ENCODE measurements at regions not wholly inside any gene's neighbourhood (a gene's known extent, or its start where the extent isn't known, plus 50 kb on each side); places are given as distances from the start of the nearest gene placed in this dataset.

- TF ChIP-seq EZH2 (IDR thresholded peaks at IDR 0.05; ENCODE audit: low read length, missing control alignments) (no peak), CTCF (conservative IDR thresholded peaks at IDR 0.05 in 1 of 2, IDR thresholded peaks at IDR 0.05 in 1 of 2; ENCODE audit: low read depth in 1 of 2, low read length in 2 of 2) (no peak)
- Histone ChIP-seq H3K79me2 (ENCODE audit: control insufficient read depth, insufficient read depth, low read length) (no peaks in the 10 kb centered on the region), H3K27ac (ENCODE audit: insufficient read depth, low read length) (no peak overlapping the region), H4K20me1 (ENCODE audit: control insufficient read depth, extremely low read depth, insufficient read depth, low read length) (no peaks in the 10 kb centered on the region), H3K9ac (ENCODE audit: insufficient read depth, low read length) (no peak overlapping the region), H3K9me3 (ENCODE audit: control insufficient read depth, insufficient read depth, low read depth, low read length) (no peaks in the 10 kb centered on the region), H3K4me2 (ENCODE audit: extremely low read depth, insufficient read depth, low read length) (no peak overlapping the region), H3K4me1 (ENCODE audit: control insufficient read depth, extremely low read depth, insufficient read depth, low read length) (no peaks in the 10 kb centered on the region), H2AFZ (ENCODE audit: low read length) (no peak overlapping the region), H3K4me3 (replicated peaks in 1 of 4; ENCODE audit: control extremely low read depth in 1 of 4, insufficient read depth in 1 of 4, low read depth in 3 of 4, low read length in 4 of 4) (no peak overlapping the region), H3K27me3 (ENCODE audit: control insufficient read depth, insufficient read depth, low read length) (peaks cover 2% of the 10 kb centered on the region), H3K36me3 (ENCODE audit: control insufficient read depth, insufficient read depth, low read length) (no peaks in the 10 kb centered on the region)
- DNase-seq (ENCODE audit: low read depth in 2 of 2): no peak
These were observed 150.6 kb upstream of the SMIM23 start for GRCh38 chr5:171635028-171635427.

GRCh38 chr5:171635561-171636245 is 149.9 kb upstream of the SMIM23 start:
- Histone ChIP-seq H3K9ac (ENCODE audit: insufficient read depth, low read length) (no peak overlapping the region), H3K9me3 (ENCODE audit: control insufficient read depth, insufficient read depth, low read depth, low read length) (no peaks in the 10 kb centered on the region), H4K20me1 (ENCODE audit: control insufficient read depth, extremely low read depth, insufficient read depth, low read length) (no peaks in the 10 kb centered on the region), H3K4me2 (ENCODE audit: extremely low read depth, insufficient read depth, low read length) (no peak overlapping the region), H3K27ac (ENCODE audit: insufficient read depth, low read length) (no peak overlapping the region), H3K79me2 (ENCODE audit: control insufficient read depth, insufficient read depth, low read length) (no peaks in the 10 kb centered on the region), H3K27me3 (ENCODE audit: control insufficient read depth, insufficient read depth, low read length) (peaks cover 2% of the 10 kb centered on the region), H3K36me3 (ENCODE audit: control insufficient read depth, insufficient read depth, low read length) (no peaks in the 10 kb centered on the region), H2AFZ (ENCODE audit: low read length) (no peak overlapping the region), H3K4me1 (ENCODE audit: control insufficient read depth, extremely low read depth, insufficient read depth, low read length) (no peaks in the 10 kb centered on the region), H3K4me3 (replicated peaks in 1 of 4; ENCODE audit: control extremely low read depth in 1 of 4, insufficient read depth in 1 of 4, low read depth in 3 of 4, low read length in 4 of 4) (no peak overlapping the region)
- TF ChIP-seq CTCF (conservative IDR thresholded peaks at IDR 0.05 in 1 of 2, IDR thresholded peaks at IDR 0.05 in 1 of 2; ENCODE audit: low read depth in 1 of 2, low read length in 2 of 2): no peak
- no peak for TF ChIP-seq EZH2 (IDR thresholded peaks at IDR 0.05; ENCODE audit: low read length, missing control alignments)
- DNase-seq (ENCODE audit: low read depth in 2 of 2): no peak

GRCh38 chr5:171637811-171638210 is 147.8 kb upstream of the SMIM23 start:
- no peaks in the 10 kb centered on the region for H3K27me3 ChIP-seq (ENCODE audit: control insufficient read depth, insufficient read depth, low read length)
- no peak overlapping the region for H3K9ac ChIP-seq (ENCODE audit: insufficient read depth, low read length)
- DNase-seq (ENCODE audit: low read depth in 2 of 2): no peak
- no peaks in the 10 kb centered on the region for H3K9me3 ChIP-seq (ENCODE audit: control insufficient read depth, insufficient read depth, low read depth, low read length)
- H3K4me2 ChIP-seq (ENCODE audit: extremely low read depth, insufficient read depth, low read length): no peak overlapping the region
- H3K4me1 ChIP-seq (ENCODE audit: control insufficient read depth, extremely low read depth, insufficient read depth, low read length): no peaks in the 10 kb centered on the region
- no peak overlapping the region for H3K27ac ChIP-seq (ENCODE audit: insufficient read depth, low read length)
- no peaks in the 10 kb centered on the region for H3K79me2 ChIP-seq (ENCODE audit: control insufficient read depth, insufficient read depth, low read length)
- H2AFZ ChIP-seq (ENCODE audit: low read length): no peak overlapping the region
- no peaks in the 10 kb centered on the region for H3K36me3 ChIP-seq (ENCODE audit: control insufficient read depth, insufficient read depth, low read length)
- H3K4me3 ChIP-seq (replicated peaks in 1 of 4; ENCODE audit: control extremely low read depth in 1 of 4, insufficient read depth in 1 of 4, low read depth in 3 of 4, low read length in 4 of 4): no peak overlapping the region
- TF ChIP-seq CTCF (conservative IDR thresholded peaks at IDR 0.05 in 1 of 2, IDR thresholded peaks at IDR 0.05 in 1 of 2; ENCODE audit: low read depth in 1 of 2, low read length in 2 of 2): no peak
- TF ChIP-seq EZH2 (IDR thresholded peaks at IDR 0.05; ENCODE audit: low read length, missing control alignments): no peak
- H4K20me1 ChIP-seq (ENCODE audit: control insufficient read depth, extremely low read depth, insufficient read depth, low read length): no peaks in the 10 kb centered on the region

Data from fibroblast of lung (primary cell).